ENCODE measurements at regions not wholly inside any gene's neighbourhood (a gene's known extent, or its start where the extent isn't known, plus 50 kb on each side); places are given as distances from the start of the nearest gene placed in this dataset.
"Not testable (repeated sequence)": the region's sequence is repeated elsewhere in the genome, so short reads cannot be mapped to it uniquely, and the experiment has no call there.

GRCh38 chr5:107058235-107058634, 612.5 kb downstream of the EFNA5 start:
- no peak for DNase-seq

GRCh38 chr5:107056278-107056677, 614.5 kb downstream of the EFNA5 start:
- no peak for DNase-seq

DNA sequence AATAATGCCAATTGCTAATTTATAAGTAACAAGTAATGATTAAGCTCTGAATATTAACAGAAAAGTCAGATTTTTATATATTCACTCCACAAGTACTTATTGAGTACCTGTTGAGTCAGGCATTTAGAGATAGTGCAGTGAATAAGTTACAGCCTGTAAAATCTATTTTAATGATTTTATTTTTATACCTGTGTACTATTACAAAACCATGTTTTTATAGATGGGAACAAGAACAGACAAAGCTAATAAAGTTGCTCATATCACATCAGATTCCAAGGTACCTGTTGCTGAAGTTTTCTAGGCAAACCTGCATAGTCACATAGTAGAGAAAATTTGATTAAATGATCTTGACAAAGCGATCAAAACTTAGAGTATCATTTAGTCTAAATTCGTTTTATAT, 623.7 kb downstream of the EFNA5 start:
- DNase-seq, result no peak

- no peak for DNase-seq
Measured at GRCh38 chr5:107043665-107044064, 627.1 kb downstream of the EFNA5 start.

DNA sequence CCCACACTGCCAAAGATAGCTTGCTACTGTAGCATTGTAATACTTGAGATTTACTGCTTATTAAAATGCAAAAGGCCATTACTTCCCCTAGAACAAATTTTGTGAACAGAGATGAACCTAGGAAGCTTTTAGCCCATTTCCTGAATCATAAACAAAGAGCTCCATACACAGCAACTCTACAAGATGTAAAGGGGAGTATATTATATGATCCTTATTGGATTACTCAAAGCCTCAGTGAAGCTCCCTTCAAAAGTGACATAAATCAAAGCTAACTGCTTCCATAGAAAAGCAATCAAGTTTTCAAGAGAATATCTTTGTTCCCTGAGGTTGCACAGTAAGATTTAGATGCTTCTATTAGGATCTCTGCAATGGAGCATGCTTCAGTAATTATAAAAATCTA, 629.8 kb downstream of the EFNA5 start:
- no peak for DNase-seq

- DNase-seq, result no peak
Measured at GRCh38 chr5:107032629-107033028, 638.1 kb downstream of the EFNA5 start.

DNA sequence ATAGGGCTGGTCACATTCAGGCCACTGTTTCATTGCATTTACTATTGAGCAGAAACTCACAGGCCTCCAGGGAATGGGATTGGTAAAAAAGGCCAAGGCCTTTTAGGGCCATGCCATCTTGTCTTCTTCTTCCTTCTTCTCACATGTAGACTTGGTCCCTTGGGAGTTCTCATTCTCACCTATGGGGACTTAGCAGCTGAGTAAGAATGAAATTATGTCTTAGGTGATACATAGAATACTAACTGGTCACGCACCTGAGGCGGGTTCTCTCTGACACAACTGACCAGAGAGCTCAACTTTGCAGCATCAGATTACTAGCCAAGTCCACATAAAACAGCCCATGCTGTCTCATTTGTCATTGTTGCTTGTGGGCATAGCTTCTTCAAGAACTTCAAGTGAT, 641.8 kb downstream of the EFNA5 start:
- DNase-seq, result no peak

DNA sequence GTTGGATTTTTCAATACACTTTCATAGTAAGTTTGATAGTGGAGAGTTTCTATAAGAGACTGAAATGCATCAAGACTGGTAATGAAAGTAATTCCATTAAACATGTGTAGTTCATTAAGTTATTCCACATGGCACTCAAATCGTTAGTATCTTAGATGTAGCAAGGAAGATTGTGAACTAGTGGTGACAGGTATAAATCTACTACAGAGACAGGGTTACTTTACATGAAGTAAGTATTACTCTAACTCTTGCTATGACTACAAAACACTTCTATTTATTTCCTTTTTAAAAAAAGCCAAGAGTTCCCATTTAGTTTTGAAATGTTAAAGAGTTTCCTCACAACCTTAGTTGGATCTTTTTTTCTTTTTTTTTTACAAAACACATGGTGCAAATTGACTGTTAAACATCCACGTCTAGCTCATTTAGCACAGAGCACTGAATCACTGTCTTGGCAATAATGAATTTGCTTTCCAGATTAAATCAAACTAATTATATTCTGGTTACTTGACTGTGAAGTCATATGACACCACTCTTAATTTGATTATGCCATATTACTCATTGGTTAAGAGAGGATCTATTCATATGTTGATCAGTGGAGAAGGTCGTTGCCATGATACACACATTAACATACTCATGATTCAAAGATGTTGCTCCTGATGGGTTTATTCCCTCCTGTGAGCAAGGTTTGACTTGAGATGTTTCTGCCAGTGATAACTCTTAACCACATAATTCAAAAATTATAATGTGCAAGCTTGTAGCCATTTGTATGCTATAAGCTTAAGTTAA, 644.8 kb downstream of the EFNA5 start:
- DNase-seq, result no peak

DNA sequence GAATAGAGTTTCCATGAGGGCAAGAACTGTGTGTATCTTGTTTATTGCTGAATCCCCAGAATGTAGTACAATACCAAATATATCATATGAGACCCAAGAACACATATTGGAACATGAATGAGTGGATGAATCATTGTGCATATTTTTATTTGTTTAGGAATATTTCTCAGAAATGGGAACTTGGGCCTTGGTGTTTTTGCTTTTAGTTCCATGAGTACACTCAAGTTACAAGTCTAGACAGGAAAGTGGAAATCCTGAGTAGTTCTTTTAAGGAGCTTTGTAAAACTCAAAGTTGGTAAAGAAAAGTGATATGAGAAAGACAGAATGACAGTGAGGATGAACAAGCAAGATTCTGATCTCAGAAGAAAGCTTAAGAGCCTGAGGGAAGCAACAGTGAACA, 647.0 kb downstream of the EFNA5 start:
- no peak for DNase-seq

DNA sequence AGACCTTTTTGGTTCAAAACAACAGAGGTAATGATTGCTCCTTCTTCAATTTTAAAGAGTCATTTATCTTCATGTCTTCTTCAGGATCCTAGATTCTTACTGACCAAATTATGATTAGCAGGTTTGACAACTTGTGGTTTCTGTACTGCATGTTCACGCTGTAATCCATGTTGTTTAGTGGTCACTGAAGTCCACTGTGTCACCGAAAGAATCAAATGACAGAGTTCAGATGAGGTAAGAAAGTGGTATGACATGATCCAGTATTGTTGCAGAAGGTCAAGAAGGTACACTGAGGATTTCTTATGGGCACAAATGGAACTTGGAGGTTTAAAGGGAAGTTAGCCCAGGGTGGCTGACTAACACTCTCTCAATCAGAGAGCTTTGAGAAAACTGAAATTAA, 649.2 kb downstream of the EFNA5 start:
- no peak for DNase-seq

- no peak for DNase-seq
Measured at GRCh38 chr5:107020626-107021025, 650.1 kb downstream of the EFNA5 start.

GRCh38 chr5:107017616-107018015, 653.1 kb downstream of the EFNA5 start:
- no peak for DNase-seq

- no peak for DNase-seq
Measured at GRCh38 chr5:107012371-107012770, 658.4 kb downstream of the EFNA5 start.

GRCh38 chr5:107011605-107012004, 659.1 kb downstream of the EFNA5 start:
- DNase-seq, result no peak

DNA sequence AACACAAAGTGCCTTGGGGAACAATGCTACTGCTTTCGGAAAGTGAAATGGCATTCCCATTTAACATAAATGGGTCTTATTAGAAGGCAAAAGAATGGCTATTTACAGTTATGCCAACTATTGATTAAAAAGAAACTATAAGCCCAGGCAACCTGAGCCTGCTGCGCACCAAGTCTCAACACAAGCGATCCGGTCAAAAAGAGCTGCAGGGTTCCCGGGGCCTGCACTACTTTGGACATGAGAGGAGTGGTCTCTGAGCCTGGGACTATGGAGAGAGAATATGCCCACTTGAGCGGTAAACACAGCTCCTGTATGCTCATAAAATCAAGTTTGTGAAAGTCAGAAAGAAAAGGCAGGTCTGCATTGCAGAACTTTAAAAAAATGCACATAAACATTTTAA, 660.7 kb downstream of the EFNA5 start:
- DNase-seq, result no peak

GRCh38 chr5:107005653-107006052, 665.1 kb downstream of the EFNA5 start:
- DNase-seq, result no peak

DNA sequence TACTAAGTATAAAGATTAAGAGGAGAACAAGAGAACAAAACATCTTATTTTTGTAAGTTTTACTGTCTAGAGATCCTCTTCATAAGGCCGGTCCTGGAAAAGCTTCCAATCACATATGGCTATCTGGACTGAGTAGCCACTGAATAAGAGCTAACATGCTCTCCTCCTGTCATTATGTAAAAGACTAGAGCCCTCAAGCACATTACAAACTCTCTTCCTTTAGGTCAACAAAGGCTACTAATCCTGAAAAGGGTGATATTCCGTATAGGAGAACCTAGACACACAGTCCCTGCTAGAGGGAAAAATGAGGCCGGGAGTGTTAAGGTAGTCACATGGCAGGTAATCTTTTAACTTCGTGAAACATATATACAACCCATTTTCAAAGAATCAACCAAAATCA, 665.6 kb downstream of the EFNA5 start:
- DNase-seq, result no peak

GRCh38 chr5:107002115-107002514, 668.6 kb downstream of the EFNA5 start:
- no peak for DNase-seq

DNA sequence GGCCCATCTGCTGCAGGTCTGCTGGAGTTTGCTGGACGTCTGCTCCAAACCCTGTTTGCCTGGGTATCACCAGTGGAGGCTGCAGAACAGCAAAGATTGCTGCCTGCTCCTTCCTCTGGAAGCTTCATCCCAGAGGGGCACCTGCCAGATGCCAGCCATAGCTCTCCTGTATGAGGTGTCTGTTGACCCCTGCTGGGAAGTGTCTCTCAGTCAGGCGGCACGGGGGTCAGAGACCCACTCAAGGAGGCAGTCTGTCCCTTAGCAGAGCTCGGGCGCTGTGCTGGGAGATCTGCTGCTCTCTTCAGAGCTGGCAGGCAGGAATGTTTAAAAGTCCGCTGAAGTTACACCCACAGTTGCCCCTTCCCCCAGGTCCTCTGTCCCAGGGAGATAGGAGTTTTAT, 671.2 kb downstream of the EFNA5 start:
- not testable (repeated sequence) for DNase-seq

GRCh38 chr5:106986006-106986405, 684.7 kb downstream of the EFNA5 start:
- no peak for DNase-seq

- no peak for DNase-seq
Measured at GRCh38 chr5:106985174-106985573, 685.6 kb downstream of the EFNA5 start.

DNA sequence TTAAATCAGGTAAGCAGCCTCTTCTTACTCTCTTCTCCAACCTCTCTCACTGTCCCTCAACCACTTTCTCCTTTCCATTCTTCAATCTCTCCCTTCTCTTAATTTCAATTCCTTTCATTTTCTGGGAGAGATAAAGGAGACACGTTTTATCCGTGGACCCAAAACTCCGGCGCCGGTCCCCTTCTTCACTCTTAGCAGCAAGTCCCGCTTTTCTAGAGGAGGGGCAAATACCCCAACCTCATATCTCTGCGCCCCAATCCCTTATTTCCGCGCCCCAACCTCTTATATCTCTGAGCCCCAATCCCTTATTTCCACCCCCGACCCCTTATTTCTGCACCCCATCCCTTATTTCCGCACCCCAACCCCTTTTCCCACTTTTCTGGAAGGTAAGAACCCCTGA, 691.6 kb downstream of the EFNA5 start:
- not testable (repeated sequence) for DNase-seq

DNA sequence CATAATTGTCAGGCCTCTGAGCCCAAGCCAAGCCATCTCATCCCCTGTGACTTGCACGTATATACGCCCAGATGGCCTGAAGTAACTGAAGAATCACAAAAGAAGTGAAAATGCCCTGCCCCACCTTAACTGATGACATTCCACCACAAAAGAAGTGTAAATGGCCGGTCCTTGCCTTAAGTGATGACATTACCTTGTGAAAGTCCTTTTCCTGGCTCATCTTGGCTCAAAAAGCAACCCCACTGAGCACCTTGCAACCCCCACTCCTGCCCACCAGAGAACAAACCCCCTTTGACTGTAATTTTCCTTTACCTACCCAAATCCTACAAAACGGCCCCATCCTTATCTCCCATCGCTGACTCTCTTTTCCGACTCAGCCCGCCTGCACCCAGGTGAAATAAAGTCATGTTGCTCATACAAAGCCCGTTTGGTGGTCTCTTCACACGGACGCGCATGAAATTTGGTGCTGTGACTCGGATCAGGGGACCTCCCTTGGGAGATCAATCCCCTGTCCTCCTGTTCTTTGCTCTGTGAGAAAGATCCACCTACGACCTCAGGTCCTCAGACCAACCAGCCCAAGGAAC, 692.1 kb downstream of the EFNA5 start:
- DNase-seq, result not testable (repeated sequence)

- DNase-seq, result no peak
Measured at GRCh38 chr5:106976363-106976762, 694.4 kb downstream of the EFNA5 start.

GRCh38 chr5:106974272-106974671, 696.5 kb downstream of the EFNA5 start:
- DNase-seq, result no peak

All from CD4-positive, alpha-beta T cell treated with Interleukin-17A for 1 hour (primary cell).